ENCODE measurements at regions not wholly inside any gene's neighbourhood (a gene's known extent, or its start where the extent isn't known, plus 50 kb on each side); places are given as distances from the start of the nearest gene placed in this dataset.

GRCh38 chr6:150490586-150490985 lies 109.1 kb upstream of the PLEKHG1 start:
- no peak for TF ChIP-seq CTCF (IDR thresholded peaks at IDR 0.05)
- TF ChIP-seq POLR2AphosphoS5 (IDR thresholded peaks at IDR 0.05): no peak
- TF ChIP-seq POLR2A (IDR thresholded peaks at IDR 0.05): no peak

Data from suprapubic skin (tissue), 4 donors.